IPS-18c (cell line): ENCODE measurements at regions not wholly inside any gene's neighbourhood (a gene's known extent, or its start where the extent isn't known, plus 50 kb on each side); places are given as distances from the start of the nearest gene placed in this dataset.

ENCODE experiments used
- H3K4me3 ChIP-seq: 2 replicates; pipeline ENCODE4 v1.7.0; 2013; ENCODE audit warnings: low read depth, mild to moderate bottlenecking, low read length, moderate library complexity; ENCODE audit not compliant: insufficient read depth
- H3K9me3 ChIP-seq: one replicate; pipeline ENCODE4 v1.6.1; 2013; ENCODE audit warnings: mild to moderate bottlenecking, low read length, moderate library complexity; ENCODE audit not compliant: control insufficient read depth, insufficient read depth

- Histone ChIP-seq H3K9me3 (no peaks in the 10 kb centered on the region), H3K4me3 (no peak overlapping the region)
These were observed 745.2 kb downstream of the KCNA4 start for GRCh38 chr11:29271616-29272015.

DNA sequence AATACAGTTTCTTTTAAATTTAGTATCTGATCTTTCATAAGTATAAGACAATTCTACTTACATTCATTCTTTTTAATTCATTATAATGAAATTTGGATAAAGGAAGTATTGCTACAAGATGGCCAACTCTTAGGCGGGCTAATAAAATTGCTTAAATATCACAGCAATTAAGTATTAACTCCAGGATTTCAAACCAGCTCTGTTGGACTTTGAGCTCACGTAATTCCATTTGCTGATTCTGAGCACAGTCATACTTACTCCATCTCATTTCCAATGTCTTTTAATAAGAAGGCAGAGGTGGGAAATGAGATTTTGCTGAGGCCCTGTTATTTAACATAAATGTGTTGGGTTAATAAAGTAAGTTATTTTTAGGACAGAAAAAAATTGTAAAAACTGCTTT, 748.1 kb downstream of the KCNA4 start:
- Histone ChIP-seq H3K4me3 (no peak overlapping the region), H3K9me3 (no peaks in the 10 kb centered on the region)

- Histone ChIP-seq H3K4me3 (no peak overlapping the region), H3K9me3 (no peaks in the 10 kb centered on the region)
These were observed 751.0 kb downstream of the KCNA4 start for GRCh38 chr11:29265792-29266191.

DNA sequence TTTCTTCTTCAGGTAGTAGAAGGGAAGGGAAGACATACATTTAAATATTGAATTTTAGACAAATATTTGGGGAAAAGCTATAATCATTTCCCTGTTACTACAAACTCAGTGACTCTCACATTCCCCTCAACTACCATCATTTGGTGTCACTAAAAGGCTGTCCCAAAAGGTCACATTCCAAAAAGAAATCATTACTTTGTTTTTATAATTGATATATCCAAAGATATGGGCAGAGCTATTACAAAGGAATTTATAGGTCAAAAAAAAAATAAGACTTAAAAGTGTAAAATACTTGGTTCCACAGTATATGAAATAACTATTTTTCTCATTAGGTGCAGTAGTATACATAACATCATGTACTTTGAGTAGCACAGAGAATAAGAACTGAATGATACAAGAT, 751.4 kb downstream of the KCNA4 start:
- Histone ChIP-seq H3K4me3 (no peak overlapping the region), H3K9me3 (no peaks in the 10 kb centered on the region)

DNA sequence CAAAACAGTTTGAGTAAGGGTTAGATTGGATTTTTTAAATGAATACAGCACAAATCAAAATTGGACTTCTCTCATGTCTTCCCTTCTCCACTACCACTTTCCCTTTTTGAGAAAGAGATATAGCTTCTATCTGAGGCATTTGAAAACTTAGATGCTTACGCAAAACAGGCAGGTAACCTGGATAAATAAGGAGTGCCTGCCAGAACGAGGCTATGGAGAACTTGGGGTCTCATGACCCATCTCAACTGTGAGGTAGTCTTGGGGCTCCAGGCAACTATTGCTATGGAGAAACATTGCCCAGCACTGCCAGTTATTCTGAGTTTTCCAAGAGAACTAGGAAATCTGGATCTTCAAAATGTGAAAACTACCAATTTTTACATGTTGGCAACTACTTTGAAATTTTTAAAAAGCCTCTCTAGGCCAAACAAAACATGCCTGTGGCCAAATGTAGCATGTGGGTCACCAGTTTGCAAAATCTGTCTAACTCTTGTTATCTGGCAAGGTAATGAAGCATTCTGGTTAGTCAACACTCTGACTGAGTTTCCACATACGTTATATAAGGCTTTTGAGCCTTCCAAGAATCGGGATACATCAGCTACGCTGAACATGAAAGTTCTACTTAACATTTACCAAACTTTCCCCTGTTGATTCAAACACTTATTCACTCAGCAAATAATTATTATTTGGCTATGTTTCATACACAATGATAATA, 752.7 kb downstream of the KCNA4 start:
- Histone ChIP-seq H3K4me3 (no peak overlapping the region), H3K9me3 (no peaks in the 10 kb centered on the region)

GRCh38 chr11:29261831-29262230, 755.0 kb downstream of the KCNA4 start:
- Histone ChIP-seq H3K9me3 (no peaks in the 10 kb centered on the region), H3K4me3 (no peak overlapping the region)

DNA sequence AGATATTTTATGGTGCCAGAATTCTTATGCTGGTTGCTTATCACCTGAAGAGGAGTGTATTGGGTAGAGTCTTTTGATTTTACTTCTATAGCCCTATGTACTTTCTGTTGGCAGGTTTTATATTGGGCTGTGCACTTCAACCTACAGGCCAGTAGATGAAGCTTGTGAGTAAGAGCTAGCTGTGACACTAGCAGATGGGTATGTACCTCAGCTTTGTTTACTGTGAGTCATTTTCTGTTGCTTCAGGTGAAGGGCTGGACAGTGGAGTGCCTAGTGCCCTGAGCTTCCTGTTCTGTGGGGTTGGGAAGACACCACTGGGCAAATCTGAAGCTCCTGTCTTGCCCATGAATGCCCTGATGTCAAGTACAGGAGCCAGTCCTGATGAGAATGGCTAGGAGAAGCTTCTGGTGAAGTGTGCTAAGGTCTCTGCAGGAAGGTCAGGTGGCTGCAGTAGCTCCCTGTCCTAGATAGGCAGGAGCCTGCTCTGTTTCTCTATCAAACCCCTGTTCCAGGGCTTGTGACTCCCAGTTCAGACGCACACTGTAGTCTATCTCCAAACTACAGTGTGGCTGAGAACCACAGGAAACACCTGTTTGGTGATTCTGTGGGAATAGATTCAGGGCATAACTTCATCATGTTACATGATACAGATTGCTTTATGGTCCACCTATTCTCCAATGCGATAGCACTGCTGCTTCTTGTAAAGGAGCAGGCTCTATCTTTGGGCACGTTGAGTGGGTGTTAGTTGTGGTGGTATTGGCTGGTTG, 755.7 kb downstream of the KCNA4 start:
- Histone ChIP-seq H3K9me3 (no peaks in the 10 kb centered on the region), H3K4me3 (no peak overlapping the region)

GRCh38 chr11:29258411-29258810, 758.4 kb downstream of the KCNA4 start:
- Histone ChIP-seq H3K9me3 (no peaks in the 10 kb centered on the region), H3K4me3 (no peak overlapping the region)

DNA sequence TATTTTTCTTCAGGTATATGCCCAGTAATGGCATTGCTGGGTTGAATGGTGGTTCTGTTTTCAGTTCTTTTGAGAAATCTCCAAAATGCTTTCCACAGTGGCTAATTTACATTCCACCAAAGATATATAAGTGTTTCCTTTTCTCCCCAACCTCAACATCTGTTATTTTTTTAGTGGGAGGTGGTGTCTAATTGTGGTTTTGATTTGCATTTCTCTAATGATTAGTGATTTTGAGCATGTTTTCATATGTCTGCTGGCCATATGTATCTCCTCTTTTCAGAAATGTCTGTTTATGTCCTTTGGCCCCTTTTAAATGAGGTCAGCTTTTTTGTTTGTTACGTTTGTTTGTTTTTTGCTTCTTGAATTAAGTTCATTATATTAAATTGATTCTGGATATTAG, 760.2 kb downstream of the KCNA4 start:
- no peaks in the 10 kb centered on the region for H3K9me3 ChIP-seq
- H3K4me3 ChIP-seq, result no peak overlapping the region

DNA sequence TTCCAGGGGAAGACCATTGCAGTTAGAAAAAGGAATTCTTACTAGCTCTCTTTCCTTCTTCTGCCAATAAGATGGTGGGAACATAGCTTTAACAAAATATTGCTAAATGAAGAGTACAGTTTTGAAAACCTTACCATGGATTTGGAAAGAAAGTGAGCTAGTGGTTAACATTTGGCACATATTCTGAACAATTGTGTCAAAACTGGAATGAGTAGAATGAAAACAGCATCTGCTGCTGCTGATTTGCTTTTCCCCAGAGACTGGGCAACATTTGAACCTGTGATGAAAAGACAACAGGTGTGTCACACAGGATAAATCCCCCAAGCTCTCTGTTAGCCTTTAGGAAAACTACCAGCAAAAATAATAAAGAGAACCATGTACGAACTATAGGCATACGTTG, 761.4 kb downstream of the KCNA4 start:
- Histone ChIP-seq H3K9me3 (no peaks in the 10 kb centered on the region), H3K4me3 (no peak overlapping the region)

DNA sequence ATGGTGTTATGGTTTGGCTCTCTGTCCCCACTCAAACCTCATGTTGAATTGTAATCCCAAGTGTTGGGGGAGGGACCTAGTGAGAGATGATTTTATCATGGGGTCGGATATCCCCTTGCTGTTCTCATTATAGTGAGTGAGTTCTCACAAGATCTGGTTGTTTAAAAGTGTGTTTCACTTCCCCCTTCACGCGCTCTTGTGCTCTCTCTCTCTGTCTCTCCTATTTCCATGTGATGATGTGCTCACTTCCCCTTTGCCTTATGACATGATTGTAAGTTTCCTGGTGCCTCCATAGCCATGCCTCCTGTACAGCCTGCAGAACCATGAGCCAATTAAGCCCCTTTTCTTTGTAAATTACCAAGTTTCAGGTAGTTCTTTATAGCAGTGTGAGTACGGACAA, 765.1 kb downstream of the KCNA4 start:
- H3K9me3 ChIP-seq, result no peaks in the 10 kb centered on the region
- no peak overlapping the region for H3K4me3 ChIP-seq

DNA sequence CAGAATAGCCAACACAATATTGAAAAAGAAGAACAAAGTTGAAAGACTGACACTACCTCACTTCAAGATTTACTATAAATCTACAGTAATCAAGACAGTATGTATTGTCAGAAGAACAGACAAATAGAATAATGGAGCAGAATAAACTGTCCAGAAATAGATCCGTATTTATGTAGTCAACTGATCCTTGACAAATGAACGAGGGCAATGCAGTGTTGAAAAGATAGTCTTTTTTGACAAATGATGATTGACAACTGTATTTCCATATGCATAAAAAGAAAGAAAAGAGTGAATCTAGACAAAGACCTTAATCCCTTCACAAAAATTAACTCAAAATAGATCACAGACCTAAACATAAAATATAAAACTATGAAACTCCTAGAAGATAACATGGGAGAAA, 767.1 kb downstream of the KCNA4 start:
- no peak overlapping the region for H3K4me3 ChIP-seq
- H3K9me3 ChIP-seq, result no peaks in the 10 kb centered on the region

DNA sequence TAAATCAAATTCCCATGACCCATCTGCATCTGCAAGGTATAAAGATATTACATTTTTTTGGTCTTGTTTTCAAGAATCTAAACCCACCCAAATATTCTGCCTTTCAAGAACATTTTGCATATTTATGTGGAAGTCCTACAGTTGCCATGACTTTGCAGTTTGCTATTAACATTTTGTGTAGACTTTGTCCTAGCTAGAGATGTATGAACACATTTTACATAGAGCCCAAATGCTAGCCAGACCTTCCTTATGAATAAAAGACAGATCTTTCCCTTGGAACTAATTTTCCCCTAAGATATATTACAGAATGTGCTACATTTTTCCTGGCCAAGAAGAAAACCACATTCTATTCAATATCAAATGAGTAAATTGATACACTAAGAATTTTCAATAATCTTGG, 772.5 kb downstream of the KCNA4 start:
- no peaks in the 10 kb centered on the region for H3K9me3 ChIP-seq

DNA sequence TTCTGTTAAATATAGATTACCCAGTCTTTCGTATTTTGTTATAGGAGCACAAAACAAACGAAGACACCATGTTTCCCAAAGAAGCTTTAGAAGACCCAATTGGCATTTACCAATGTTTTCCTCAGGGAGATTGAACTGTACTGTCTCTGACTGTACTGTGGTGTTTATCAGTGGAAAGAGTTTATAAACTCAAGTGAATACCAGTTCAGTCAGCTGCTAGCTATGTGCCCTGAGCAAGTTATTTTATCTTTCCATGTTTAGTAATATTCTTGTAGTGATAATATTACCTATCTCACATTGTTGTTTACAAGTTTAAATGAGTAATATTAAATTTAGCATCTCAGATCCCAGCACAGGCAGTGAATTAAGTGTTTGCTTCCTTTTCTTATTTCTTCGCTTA, 773.2 kb downstream of the KCNA4 start:
- Histone ChIP-seq H3K4me3 (no peak overlapping the region), H3K9me3 (no peaks in the 10 kb centered on the region)

More for the DNA sequence above, 772.5 kb downstream of the KCNA4 start:
- H3K4me3 ChIP-seq, result no peak overlapping the region

DNA sequence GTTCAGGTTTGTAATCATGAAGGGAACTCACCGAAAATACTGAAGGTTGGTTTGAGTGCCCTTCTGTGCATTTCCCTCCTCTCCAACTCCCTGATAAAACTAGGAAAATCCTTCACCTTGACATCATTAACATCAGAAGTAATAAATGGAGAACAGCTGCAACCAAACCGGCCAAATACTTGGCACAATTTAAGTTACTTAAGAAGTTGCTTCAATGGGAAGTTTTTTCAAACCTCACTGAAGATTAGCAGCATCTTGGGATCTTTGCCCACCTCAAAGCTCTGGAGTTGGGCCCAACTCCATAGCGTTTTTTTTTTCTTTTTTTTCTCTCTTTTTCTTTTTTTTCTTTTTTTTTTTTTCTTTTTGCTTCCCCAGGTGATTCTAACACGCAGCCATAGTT, 784.8 kb downstream of the KCNA4 start:
- Histone ChIP-seq H3K4me3 (no peak overlapping the region), H3K9me3 (no peaks in the 10 kb centered on the region)

- no peak overlapping the region for H3K4me3 ChIP-seq
- H3K9me3 ChIP-seq, result no peaks in the 10 kb centered on the region
These were observed 785.2 kb downstream of the KCNA4 start for GRCh38 chr11:29231586-29231985.

GRCh38 chr11:29227811-29228210, 789.0 kb downstream of the KCNA4 start:
- H3K4me3 ChIP-seq, result no peak overlapping the region

DNA sequence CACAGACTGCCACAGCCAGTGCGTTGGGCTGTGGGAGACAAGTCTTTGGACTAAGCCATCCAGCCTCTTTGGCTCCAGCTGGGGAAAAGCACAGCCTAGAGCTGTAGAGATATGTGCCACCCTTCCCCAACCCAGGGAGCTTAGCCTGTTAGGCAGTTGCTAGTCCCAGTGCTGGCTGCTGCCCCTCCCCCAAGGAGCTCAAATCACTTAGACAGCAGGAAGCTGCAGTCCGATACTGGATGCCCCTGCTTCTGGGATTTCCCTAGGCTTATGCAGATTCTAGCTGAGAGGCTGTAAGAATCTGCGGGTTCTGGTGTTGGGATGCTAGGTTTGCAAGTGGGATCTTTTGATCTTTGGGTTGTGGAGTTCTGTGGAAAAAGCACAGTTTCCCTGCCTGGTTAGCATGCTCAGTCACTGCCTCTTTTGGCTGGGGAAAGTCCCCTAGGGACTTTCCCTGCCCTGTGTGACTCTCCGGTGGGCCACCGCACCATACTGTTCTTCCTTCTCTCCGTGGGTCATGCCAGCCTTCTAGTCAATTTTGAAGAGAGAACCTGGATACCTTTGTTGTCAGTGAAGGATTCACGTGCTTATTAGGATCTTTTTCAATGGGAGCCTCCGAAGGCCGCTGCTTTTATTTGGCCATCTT, 792.0 kb downstream of the KCNA4 start:
- peaks cover 2% of the 10 kb centered on the region for H3K9me3 ChIP-seq
- H3K4me3 ChIP-seq, result no peak overlapping the region

More at GRCh38 chr11:29227811-29228210, 789.0 kb downstream of the KCNA4 start:
- peaks cover 2% of the 10 kb centered on the region for H3K9me3 ChIP-seq
